ENCODE measurements at regions not wholly inside any gene's neighbourhood (a gene's known extent, or its start where the extent isn't known, plus 50 kb on each side); places are given as distances from the start of the nearest gene placed in this dataset.

- TF ChIP-seq POLR2A (IDR thresholded peaks at IDR 0.05) (no peak), CTCF (IDR thresholded peaks at IDR 0.05 in 4 of 5, conservative IDR thresholded peaks at IDR 0.05 in 1 of 5) (no peak)
These were observed 495.9 kb upstream of the NAALADL2 start for GRCh38 chr3:174363256-174363655.

Measured in gastrocnemius medialis (tissue), 4 donors.